ENCODE measurements at regions not wholly inside any gene's neighbourhood (a gene's known extent, or its start where the extent isn't known, plus 50 kb on each side); places are given as distances from the start of the nearest gene placed in this dataset.

DNA sequence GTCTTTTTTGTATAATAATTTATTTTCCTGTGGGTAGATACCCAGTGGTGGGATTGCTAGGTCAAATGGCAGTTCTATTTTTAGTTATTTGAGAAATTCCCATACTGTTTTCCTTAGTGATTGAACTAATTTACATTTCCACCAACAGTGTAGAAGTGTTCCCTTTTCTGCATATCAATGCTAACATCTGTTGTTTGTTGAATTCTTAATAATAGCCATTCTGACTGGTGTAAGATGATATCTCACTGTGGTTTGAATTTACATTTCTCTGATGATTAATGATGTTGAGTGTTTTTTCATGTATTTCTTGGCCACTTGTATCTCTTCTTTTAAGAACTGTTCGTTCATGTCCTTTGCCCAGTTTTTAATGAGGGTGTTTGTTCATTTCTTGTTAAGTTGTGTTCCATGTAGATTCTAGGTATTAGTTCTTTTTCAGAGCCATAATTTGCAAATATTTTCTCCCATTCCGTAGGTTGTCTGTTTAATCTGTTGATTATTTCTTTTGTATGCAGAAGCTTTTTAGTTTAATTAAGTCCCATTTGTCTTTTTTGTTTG, 713.3 kb upstream of the EPHA6 start:
- WGBS, 2 donors = 14 to 28% methylated on average over 2 of the region's 2 CpGs
- intact Hi-C loops (cut with DNase I) = no loop called here
- H3K27me3 ChIP-seq = no peaks in the 10 kb centered on the region

DNA sequence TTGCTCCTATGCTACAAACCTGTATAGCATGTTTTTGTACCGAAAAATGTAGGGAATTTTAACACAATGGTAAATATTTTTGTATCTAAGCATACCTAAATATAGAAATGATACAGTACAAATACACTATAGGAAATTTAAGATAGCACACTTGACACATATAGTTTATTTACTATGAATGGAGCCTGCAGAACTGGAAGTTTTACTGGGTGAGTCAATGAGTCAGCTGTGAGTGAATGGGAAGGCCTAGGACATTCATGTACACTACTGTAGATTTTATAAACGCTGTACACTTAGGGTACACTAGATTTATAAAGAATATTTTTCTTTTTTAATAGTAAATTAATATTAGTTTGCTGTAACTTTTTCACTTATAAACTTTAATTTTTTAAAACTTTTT, 707.7 kb upstream of the EPHA6 start:
- Histone ChIP-seq H3K27ac (no peak overlapping the region), H3K36me3 (no peaks in the 10 kb centered on the region), H3K27me3 (no peaks in the 10 kb centered on the region), H3K4me3 (no peak overlapping the region), H3K9me3 (no peaks in the 10 kb centered on the region), H3K4me1 (no peaks in the 10 kb centered on the region)
- TF ChIP-seq, protein P1, sequence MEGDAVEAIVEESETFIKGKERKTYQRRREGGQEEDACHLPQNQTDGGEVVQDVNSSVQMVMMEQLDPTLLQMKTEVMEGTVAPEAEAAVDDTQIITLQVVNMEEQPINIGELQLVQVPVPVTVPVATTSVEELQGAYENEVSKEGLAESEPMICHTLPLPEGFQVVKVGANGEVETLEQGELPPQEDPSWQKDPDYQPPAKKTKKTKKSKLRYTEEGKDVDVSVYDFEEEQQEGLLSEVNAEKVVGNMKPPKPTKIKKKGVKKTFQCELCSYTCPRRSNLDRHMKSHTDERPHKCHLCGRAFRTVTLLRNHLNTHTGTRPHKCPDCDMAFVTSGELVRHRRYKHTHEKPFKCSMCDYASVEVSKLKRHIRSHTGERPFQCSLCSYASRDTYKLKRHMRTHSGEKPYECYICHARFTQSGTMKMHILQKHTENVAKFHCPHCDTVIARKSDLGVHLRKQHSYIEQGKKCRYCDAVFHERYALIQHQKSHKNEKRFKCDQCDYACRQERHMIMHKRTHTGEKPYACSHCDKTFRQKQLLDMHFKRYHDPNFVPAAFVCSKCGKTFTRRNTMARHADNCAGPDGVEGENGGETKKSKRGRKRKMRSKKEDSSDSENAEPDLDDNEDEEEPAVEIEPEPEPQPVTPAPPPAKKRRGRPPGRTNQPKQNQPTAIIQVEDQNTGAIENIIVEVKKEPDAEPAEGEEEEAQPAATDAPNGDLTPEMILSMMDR (IDR thresholded peaks at IDR 0.05) = no peak
- TF ChIP-seq POLR2A (IDR thresholded peaks at IDR 0.05) = no peak
- no peak for DNase-seq
- WGBS, 2 donors = 43 to 54% methylated on average over 2 of the region's 2 CpGs
- intact Hi-C loops (cut with DNase I) = no loop called here

More for the DNA sequence above, 713.3 kb upstream of the EPHA6 start:
- no peaks in the 10 kb centered on the region for H3K4me1 ChIP-seq
- no peaks in the 10 kb centered on the region for H3K36me3 ChIP-seq
- no peak for TF ChIP-seq POLR2A (IDR thresholded peaks at IDR 0.05)
- TF ChIP-seq, protein P1 (IDR thresholded peaks at IDR 0.05) = no peak
- no peaks in the 10 kb centered on the region for H3K9me3 ChIP-seq
- no peak for DNase-seq
- H3K27ac ChIP-seq = no peak overlapping the region
- H3K4me3 ChIP-seq = no peak overlapping the region
